NCI-H2171 treated with DMSO at 0.1 percent for 48 hours (cell line): ENCODE measurements at regions not wholly inside any gene's neighbourhood (a gene's known extent, or its start where the extent isn't known, plus 50 kb on each side); places are given as distances from the start of the nearest gene placed in this dataset.
"Not testable (repeated sequence)": the region's sequence is repeated elsewhere in the genome, so short reads cannot be mapped to it uniquely, and the experiment has no call there.

ENCODE experiments used
- DNase-seq: peaks from one replicate; lab custom pipeline; 2025; lab: John Stamatoyannopoulos, UW

- DNase-seq, result no peak
Observed at GRCh38 chr18:52054324-52054723, 285.7 kb upstream of the DCC start.

- DNase-seq, result peak; percentile 6
Observed at GRCh38 chr18:52060607-52061304, 279.2 kb upstream of the DCC start.

- DNase-seq, result no peak
Observed at GRCh38 chr18:52063923-52064322, 276.1 kb upstream of the DCC start.

GRCh38 chr18:52069201-52069600 is 270.8 kb upstream of the DCC start:
- no peak for DNase-seq

GRCh38 chr18:52070291-52070756 is 269.7 kb upstream of the DCC start:
- DNase-seq, result no peak

GRCh38 chr18:52077251-52077983 is 262.6 kb upstream of the DCC start:
- no peak for DNase-seq

- no peak for DNase-seq
Observed at GRCh38 chr18:52082246-52082645, 257.8 kb upstream of the DCC start.

- no peak for DNase-seq
Observed at GRCh38 chr18:52087140-52087539, 252.9 kb upstream of the DCC start.

GRCh38 chr18:52090005-52090404 is 250.0 kb upstream of the DCC start:
- DNase-seq, result no peak

GRCh38 chr18:52093171-52093570 is 246.8 kb upstream of the DCC start:
- no peak for DNase-seq

- DNase-seq, result no peak
Observed at GRCh38 chr18:52118684-52119083, 221.3 kb upstream of the DCC start.

GRCh38 chr18:52130624-52131301 is 209.2 kb upstream of the DCC start:
- no peak for DNase-seq

- DNase-seq, result no peak
Observed at GRCh38 chr18:52131845-52132244, 208.2 kb upstream of the DCC start.

GRCh38 chr18:52136532-52136931 is 203.5 kb upstream of the DCC start:
- no peak for DNase-seq

- no peak for DNase-seq
Observed at GRCh38 chr18:52140986-52141385, 199.0 kb upstream of the DCC start.

- no peak for DNase-seq
Observed at GRCh38 chr18:52150050-52150449, 189.9 kb upstream of the DCC start.

GRCh38 chr18:52152036-52152435 is 188.0 kb upstream of the DCC start:
- DNase-seq, result no peak

- no peak for DNase-seq
Observed at GRCh38 chr18:52156166-52156565, 183.8 kb upstream of the DCC start.

GRCh38 chr18:52160636-52161035 is 179.4 kb upstream of the DCC start:
- no peak for DNase-seq

GRCh38 chr18:52163478-52163877 is 176.5 kb upstream of the DCC start:
- DNase-seq, result no peak

- not testable (repeated sequence) for DNase-seq
Observed at GRCh38 chr18:52168131-52168530, 171.9 kb upstream of the DCC start.

- DNase-seq, result no peak
Observed at GRCh38 chr18:52174220-52174619, 165.8 kb upstream of the DCC start.

GRCh38 chr18:52175406-52175805 is 164.6 kb upstream of the DCC start:
- no peak for DNase-seq
